Testis (tissue), 2 donors: ENCODE measurements at regions not wholly inside any gene's neighbourhood (a gene's known extent, or its start where the extent isn't known, plus 50 kb on each side); places are given as distances from the start of the nearest gene placed in this dataset.

Experiments
- POLR2A ChIP-seq: fragments of 450-650 bp; IDR thresholded peaks from one replicate; pipeline ENCODE4 v1.6.1; 2017; ENCODE audit warnings: antibody characterized with exemption, mild to moderate bottlenecking, moderate library complexity
- TF ChIP-seq, protein P1 (sequence below), 3 experiments: fragments of 450-650 bp in 2 of 3; fragments of 200-600 bp in 1 of 3; sonication (generic) in 1 of 3; IDR thresholded peaks; one replicate each; pipeline ENCODE4 v1.5.1; 2016 to 2019; ENCODE audit warnings: antibody characterized with exemption in 3 of 3, mild to moderate bottlenecking in 2 of 3, moderate library complexity in 1 of 3

DNA sequence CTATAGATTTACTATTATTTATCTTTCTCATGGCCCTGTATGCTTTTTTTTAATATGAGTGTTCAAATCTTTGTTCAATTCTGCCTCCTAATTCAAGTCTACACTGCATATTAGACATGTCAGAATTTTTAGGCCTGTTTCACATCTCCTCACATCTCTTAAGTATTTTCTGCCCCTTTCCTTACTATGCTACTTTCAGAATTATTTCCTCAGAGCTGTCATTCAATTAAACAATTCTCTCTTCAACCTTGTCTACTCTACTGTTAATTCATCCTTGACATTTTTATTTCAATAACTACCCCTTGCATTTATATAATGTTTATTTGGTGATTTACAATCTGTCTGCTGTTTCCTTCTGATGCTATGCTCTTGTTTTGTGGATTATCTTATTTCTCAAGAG lies 91.1 kb downstream of the CAPZA3 start:
- TF ChIP-seq, protein P1, sequence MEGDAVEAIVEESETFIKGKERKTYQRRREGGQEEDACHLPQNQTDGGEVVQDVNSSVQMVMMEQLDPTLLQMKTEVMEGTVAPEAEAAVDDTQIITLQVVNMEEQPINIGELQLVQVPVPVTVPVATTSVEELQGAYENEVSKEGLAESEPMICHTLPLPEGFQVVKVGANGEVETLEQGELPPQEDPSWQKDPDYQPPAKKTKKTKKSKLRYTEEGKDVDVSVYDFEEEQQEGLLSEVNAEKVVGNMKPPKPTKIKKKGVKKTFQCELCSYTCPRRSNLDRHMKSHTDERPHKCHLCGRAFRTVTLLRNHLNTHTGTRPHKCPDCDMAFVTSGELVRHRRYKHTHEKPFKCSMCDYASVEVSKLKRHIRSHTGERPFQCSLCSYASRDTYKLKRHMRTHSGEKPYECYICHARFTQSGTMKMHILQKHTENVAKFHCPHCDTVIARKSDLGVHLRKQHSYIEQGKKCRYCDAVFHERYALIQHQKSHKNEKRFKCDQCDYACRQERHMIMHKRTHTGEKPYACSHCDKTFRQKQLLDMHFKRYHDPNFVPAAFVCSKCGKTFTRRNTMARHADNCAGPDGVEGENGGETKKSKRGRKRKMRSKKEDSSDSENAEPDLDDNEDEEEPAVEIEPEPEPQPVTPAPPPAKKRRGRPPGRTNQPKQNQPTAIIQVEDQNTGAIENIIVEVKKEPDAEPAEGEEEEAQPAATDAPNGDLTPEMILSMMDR (IDR thresholded peaks at IDR 0.05), result no peak
- no peak for TF ChIP-seq POLR2A
